ENCODE measurements at regions not wholly inside any gene's neighbourhood (a gene's known extent, or its start where the extent isn't known, plus 50 kb on each side); places are given as distances from the start of the nearest gene placed in this dataset.

GRCh38 chr6:66291905-66292304 is 584.9 kb upstream of the EYS start:
- no peak for TF ChIP-seq CTCF (conservative IDR thresholded peaks at IDR 0.05; ENCODE audit: low read depth, low read length)
- no peak for TF ChIP-seq EZH2 (IDR thresholded peaks at IDR 0.05; ENCODE audit: low read length, unreplicated experiment)
